ENCODE measurements at regions not wholly inside any gene's neighbourhood (a gene's known extent, or its start where the extent isn't known, plus 50 kb on each side); places are given as distances from the start of the nearest gene placed in this dataset.
A peak's percentile ranks its signal among the peaks of the same experiment; 100 is the strongest.
"Not testable (repeated sequence)": the region's sequence is repeated elsewhere in the genome, so short reads cannot be mapped to it uniquely, and the experiment has no call there.

DNA sequence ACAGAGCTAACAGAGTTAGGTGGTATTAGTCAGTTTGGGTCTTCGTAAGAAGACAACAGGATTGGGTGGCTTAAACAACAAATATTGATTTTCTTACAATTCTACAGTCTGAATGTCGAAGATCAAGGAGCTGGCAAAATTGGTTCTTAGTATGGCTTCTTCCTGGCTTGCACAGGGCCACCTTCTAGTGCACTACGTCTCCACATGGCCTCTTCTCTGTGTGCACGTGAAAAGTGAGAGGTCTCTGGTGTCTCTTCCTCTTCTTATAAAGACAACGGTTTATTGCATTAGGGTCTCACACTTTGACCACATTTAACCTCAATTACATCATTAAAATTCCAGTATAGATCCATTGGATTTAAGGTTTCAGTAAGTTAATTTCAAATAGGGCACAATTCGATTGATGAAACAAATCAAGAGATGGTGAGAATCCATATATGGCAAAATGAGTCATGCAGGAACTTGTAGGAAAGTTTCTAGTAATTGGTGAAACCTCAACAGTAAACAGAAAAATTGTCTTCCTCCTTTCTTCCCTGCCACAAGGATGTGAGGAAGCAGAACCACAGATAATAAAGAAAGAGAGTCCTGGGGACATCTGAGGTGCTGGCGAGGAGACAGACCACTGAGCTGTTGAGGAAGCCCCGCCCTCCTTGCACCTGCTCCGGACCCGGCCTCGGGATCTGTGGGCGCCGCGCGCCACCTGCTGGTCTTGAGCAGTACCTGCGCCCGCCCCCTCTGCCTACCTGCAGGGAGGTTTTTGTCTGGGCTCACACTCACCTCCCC is 846.7 kb downstream of the TMEM121 start:
- H3K4me1 ChIP-seq (ENCODE audit: insufficient read depth, insufficient read length) = no peaks in the 10 kb centered on the region
- H3K27me3 ChIP-seq (ENCODE audit: insufficient read depth, insufficient read length) = no peaks in the 10 kb centered on the region
- peak; percentile 30 for DNase-seq (ENCODE audit: low read depth, low spot score)
- TF ChIP-seq SUZ12 (IDR thresholded peaks at IDR 0.05; ENCODE audit: extremely low read depth, insufficient read depth, insufficient read length) (no peak), ZNF274 (IDR thresholded peaks at IDR 0.05; ENCODE audit: low read depth, low read length) (no peak), YY1 (IDR thresholded peaks at IDR 0.05; ENCODE audit: insufficient read depth, insufficient read length) (no peak)
- no peak overlapping the region for H3K4me3 ChIP-seq (ENCODE audit: insufficient read length, low read depth)
- no peak overlapping the region for H3K9ac ChIP-seq (ENCODE audit: insufficient read length, low read depth)
- H3K9me3 ChIP-seq (ENCODE audit: insufficient read depth, low read length) = no peaks in the 10 kb centered on the region
- H3K36me3 ChIP-seq (ENCODE audit: insufficient read depth, insufficient read length, low read length) = no peaks in the 10 kb centered on the region

DNA sequence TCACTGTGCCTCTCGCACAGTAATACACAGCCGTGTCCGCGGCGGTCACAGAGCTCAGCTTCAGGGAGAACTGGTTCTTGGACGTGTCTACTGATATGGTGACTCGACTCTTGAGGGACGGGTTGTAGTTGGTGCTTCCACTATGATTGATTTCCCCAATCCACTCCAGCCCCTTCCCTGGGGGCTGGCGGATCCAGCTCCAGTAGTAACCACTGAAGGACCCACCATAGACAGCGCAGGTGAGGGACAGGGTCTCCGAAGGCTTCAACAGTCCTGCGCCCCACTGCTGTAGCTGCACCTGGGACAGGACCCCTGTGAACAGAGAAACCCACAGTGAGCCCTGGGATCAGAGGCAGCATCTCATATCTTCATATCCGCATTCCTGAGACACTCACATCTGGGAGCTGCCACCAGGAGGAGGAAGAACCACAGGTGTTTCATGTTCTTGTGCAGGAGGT is 847.3 kb downstream of the TMEM121 start:
- not testable (repeated sequence) for H3K4me3 ChIP-seq (ENCODE audit: insufficient read length, low read depth); H3K4me1 ChIP-seq (ENCODE audit: insufficient read depth, insufficient read length); H3K27me3 ChIP-seq (ENCODE audit: insufficient read depth, insufficient read length); DNase-seq (ENCODE audit: low read depth, low spot score); H3K36me3 ChIP-seq (ENCODE audit: insufficient read depth, insufficient read length, low read length); H3K9me3 ChIP-seq (ENCODE audit: insufficient read depth, low read length); H3K9ac ChIP-seq (ENCODE audit: insufficient read length, low read depth)

DNA sequence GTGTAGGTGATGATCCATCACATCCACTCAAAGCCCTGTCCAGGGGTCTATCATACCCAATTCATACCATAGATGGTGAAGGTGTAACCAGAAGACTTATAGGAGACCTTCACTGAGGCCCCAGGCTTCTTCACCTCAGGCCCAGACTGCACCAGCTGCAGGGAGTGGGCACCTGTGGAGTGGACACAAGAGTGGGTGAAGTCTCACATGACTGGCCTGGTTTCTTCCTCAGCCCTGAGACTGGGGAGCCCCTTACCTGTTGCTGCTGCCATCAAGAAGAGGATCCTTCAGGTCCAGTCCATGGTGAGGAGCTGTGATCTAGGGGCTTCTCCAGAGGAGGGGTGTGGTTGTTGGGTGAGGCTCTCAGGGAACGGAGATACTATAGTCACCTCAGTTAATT is 851.0 kb downstream of the TMEM121 start:
- Histone ChIP-seq H3K27me3 (ENCODE audit: insufficient read depth, insufficient read length) (no peaks in the 10 kb centered on the region), H3K4me3 (ENCODE audit: insufficient read length, low read depth) (no peak overlapping the region), H3K36me3 (ENCODE audit: insufficient read depth, insufficient read length, low read length) (no peaks in the 10 kb centered on the region), H3K4me1 (ENCODE audit: insufficient read depth, insufficient read length) (no peaks in the 10 kb centered on the region), H3K9me3 (ENCODE audit: insufficient read depth, low read length) (no peaks in the 10 kb centered on the region), H3K9ac (ENCODE audit: insufficient read length, low read depth) (no peak overlapping the region)
- no peak for TF ChIP-seq YY1 (IDR thresholded peaks at IDR 0.05; ENCODE audit: insufficient read depth, insufficient read length)
- TF ChIP-seq ZNF274 (IDR thresholded peaks at IDR 0.05; ENCODE audit: low read depth, low read length) = no peak
- no peak for TF ChIP-seq SUZ12 (IDR thresholded peaks at IDR 0.05; ENCODE audit: extremely low read depth, insufficient read depth, insufficient read length)
- no peak for DNase-seq (ENCODE audit: low read depth, low spot score)

DNA sequence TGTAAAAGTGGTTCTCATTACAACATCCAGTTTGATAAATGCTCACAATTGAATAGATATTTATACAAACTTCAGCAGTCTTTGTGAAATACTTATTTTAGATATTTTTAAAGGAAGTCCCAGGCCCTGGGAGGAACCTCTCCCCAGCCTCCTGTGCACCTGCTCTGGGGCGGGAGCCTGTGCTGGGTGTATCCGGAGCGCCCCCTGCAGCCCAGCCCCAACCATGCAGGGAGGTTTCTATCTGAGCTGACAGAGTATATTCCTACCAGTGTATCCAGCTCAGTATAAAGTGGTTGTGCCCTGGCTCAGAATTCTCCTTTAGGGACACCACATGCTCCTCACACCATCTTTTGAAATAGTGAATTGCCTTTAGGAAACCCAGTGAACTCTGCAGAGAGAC is 851.8 kb downstream of the TMEM121 start:
- H3K9ac ChIP-seq (ENCODE audit: insufficient read length, low read depth) = no peak overlapping the region
- TF ChIP-seq ZNF274 (IDR thresholded peaks at IDR 0.05; ENCODE audit: low read depth, low read length) (no peak), YY1 (IDR thresholded peaks at IDR 0.05; ENCODE audit: insufficient read depth, insufficient read length) (no peak), SUZ12 (IDR thresholded peaks at IDR 0.05; ENCODE audit: extremely low read depth, insufficient read depth, insufficient read length) (no peak)
- H3K4me3 ChIP-seq (ENCODE audit: insufficient read length, low read depth) = no peak overlapping the region
- DNase-seq (ENCODE audit: low read depth, low spot score) = no peak
- no peaks in the 10 kb centered on the region for H3K36me3 ChIP-seq (ENCODE audit: insufficient read depth, insufficient read length, low read length)
- H3K9me3 ChIP-seq (ENCODE audit: insufficient read depth, low read length) = no peaks in the 10 kb centered on the region
- H3K4me1 ChIP-seq (ENCODE audit: insufficient read depth, insufficient read length) = no peaks in the 10 kb centered on the region
- no peaks in the 10 kb centered on the region for H3K27me3 ChIP-seq (ENCODE audit: insufficient read depth, insufficient read length)

DNA sequence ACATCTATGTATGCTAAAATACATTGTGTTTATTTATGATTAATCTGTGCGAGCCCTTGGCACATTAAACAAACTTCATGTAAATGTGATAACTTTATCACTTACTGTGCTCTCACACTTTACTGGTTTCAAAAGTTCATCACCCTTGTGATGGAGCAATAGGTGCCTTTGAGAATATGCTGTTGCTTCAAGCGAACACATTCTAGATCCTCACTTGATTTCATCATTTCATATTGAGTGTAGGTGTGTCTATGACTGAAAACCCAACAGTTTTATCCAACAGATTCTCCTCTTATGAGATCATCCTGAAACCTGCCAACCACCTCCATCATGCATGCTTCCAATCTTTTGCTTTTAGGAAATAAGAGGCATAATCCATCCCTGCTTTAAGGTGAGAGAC is 854.4 kb downstream of the TMEM121 start:
- H3K36me3 ChIP-seq (ENCODE audit: insufficient read depth, insufficient read length, low read length) = no peaks in the 10 kb centered on the region
- H3K4me3 ChIP-seq (ENCODE audit: insufficient read length, low read depth) = no peak overlapping the region
- no peaks in the 10 kb centered on the region for H3K9me3 ChIP-seq (ENCODE audit: insufficient read depth, low read length)
- H3K4me1 ChIP-seq (ENCODE audit: insufficient read depth, insufficient read length) = no peaks in the 10 kb centered on the region
- TF ChIP-seq ZNF274 (IDR thresholded peaks at IDR 0.05; ENCODE audit: low read depth, low read length) (no peak), SUZ12 (IDR thresholded peaks at IDR 0.05; ENCODE audit: extremely low read depth, insufficient read depth, insufficient read length) (no peak), YY1 (IDR thresholded peaks at IDR 0.05; ENCODE audit: insufficient read depth, insufficient read length) (no peak)
- no peak for DNase-seq (ENCODE audit: low read depth, low spot score)
- H3K27me3 ChIP-seq (ENCODE audit: insufficient read depth, insufficient read length) = no peaks in the 10 kb centered on the region
- H3K9ac ChIP-seq (ENCODE audit: insufficient read length, low read depth) = no peak overlapping the region

GRCh38 chr14:106389186-106389585 is 862.8 kb downstream of the TMEM121 start:
- DNase-seq (ENCODE audit: low read depth, low spot score); H3K36me3 ChIP-seq (ENCODE audit: insufficient read depth, insufficient read length, low read length); H3K4me1 ChIP-seq (ENCODE audit: insufficient read depth, insufficient read length); H3K9ac ChIP-seq (ENCODE audit: insufficient read length, low read depth); H3K27me3 ChIP-seq (ENCODE audit: insufficient read depth, insufficient read length); H3K9me3 ChIP-seq (ENCODE audit: insufficient read depth, low read length); H3K4me3 ChIP-seq (ENCODE audit: insufficient read length, low read depth): not testable (repeated sequence)

GRCh38 chr14:106390401-106390800 is 864.0 kb downstream of the TMEM121 start:
- H3K4me1 ChIP-seq (ENCODE audit: insufficient read depth, insufficient read length) = no peaks in the 10 kb centered on the region

More at GRCh38 chr14:106390401-106390800, 864.0 kb downstream of the TMEM121 start:
- Histone ChIP-seq H3K9me3 (ENCODE audit: insufficient read depth, low read length) (no peaks in the 10 kb centered on the region), H3K36me3 (ENCODE audit: insufficient read depth, insufficient read length, low read length) (no peaks in the 10 kb centered on the region), H3K27me3 (ENCODE audit: insufficient read depth, insufficient read length) (no peaks in the 10 kb centered on the region), H3K9ac (ENCODE audit: insufficient read length, low read depth) (no peak overlapping the region), H3K4me3 (ENCODE audit: insufficient read length, low read depth) (no peak overlapping the region)
- TF ChIP-seq ZNF274 (IDR thresholded peaks at IDR 0.05; ENCODE audit: low read depth, low read length) (no peak), SUZ12 (IDR thresholded peaks at IDR 0.05; ENCODE audit: extremely low read depth, insufficient read depth, insufficient read length) (no peak), YY1 (IDR thresholded peaks at IDR 0.05; ENCODE audit: insufficient read depth, insufficient read length) (no peak)
- DNase-seq (ENCODE audit: low read depth, low spot score) = no peak

Data from NT2/D1 (cell line).